HEK293 (cell line): ENCODE measurements at regions not wholly inside any gene's neighbourhood (a gene's known extent, or its start where the extent isn't known, plus 50 kb on each side); places are given as distances from the start of the nearest gene placed in this dataset.

Experiments used
- CTCF ChIA-PET: fragments of 350-600 bp; formaldehyde crosslinking; extraction: SDS; loops from one replicate; lab custom pipeline; 2021; ENCODE audit warnings: antibody characterized with exemption; lab: Yijun Ruan, JAX
- POLR2A ChIA-PET: fragments of 300-600 bp; formaldehyde crosslinking; extraction: SDS; loops from one replicate; lab custom pipeline; 2020; ENCODE audit warnings: antibody characterized with exemption, inconsistent platforms; lab: Yijun Ruan, JAX
- H3K27ac ChIP-seq: fragments of 200-500 bp; sonication (Bioruptor generic); 2 replicates; pipeline ENCODE4 v1.5.1; 2014; ENCODE audit warnings: low read depth, low read length, control low read depth, inconsistent platforms; ENCODE audit errors: extremely low read depth
- H3K36me3 ChIP-seq, 2 experiments: fragments of 200-500 bp in 1 of 2; sonication (Bioruptor generic) in 1 of 2; 1 replicate in 1 of 2; 2 replicates in 1 of 2; pipeline ENCODE4 v1.5.1; 2014 to 2017; ENCODE audit warnings: inconsistent platforms in 2 of 2, low read length in 2 of 2; ENCODE audit not compliant: control insufficient read depth in 2 of 2, insufficient read depth in 1 of 2
- H3K4me1 ChIP-seq: fragments of 200-500 bp; sonication (Bioruptor generic); 2 replicates; pipeline ENCODE4 v1.5.1; 2014; ENCODE audit warnings: mild to moderate bottlenecking, low read length, inconsistent platforms; ENCODE audit not compliant: control insufficient read depth, insufficient read depth
- H3K4me3 ChIP-seq: 2 replicates; pipeline ENCODE4 v1.5.1; 2011; ENCODE audit warnings: low read depth, mild to moderate bottlenecking, control low read depth, low read length, moderate library complexity
- H3K9me3 ChIP-seq: fragments of 200-500 bp; sonication (Bioruptor generic); 2 replicates; pipeline ENCODE4 v1.5.1; 2014; ENCODE audit warnings: low read depth, low read length, inconsistent platforms; ENCODE audit not compliant: control insufficient read depth, insufficient read depth
- BCL11B ChIP-seq: fragments of 450-650 bp; formaldehyde crosslinking; IDR thresholded peaks from 2 replicates; pipeline ENCODE4 v1.5.1; 2016; ENCODE audit warnings: low read depth, missing biosample characterization, missing genetic modification characterization
- KLF16 ChIP-seq: fragments of 450-650 bp; formaldehyde crosslinking; IDR thresholded peaks from 2 replicates; pipeline ENCODE4 v1.5.1; 2017; ENCODE audit warnings: missing biosample characterization, missing genetic modification characterization
- MYNN ChIP-seq: fragments of 450-650 bp; formaldehyde crosslinking; IDR thresholded peaks from 2 replicates; pipeline ENCODE4 v1.5.1; 2016; ENCODE audit warnings: missing biosample characterization, missing genetic modification characterization, borderline replicate concordance
- MZF1 ChIP-seq: fragments of 450-650 bp; formaldehyde crosslinking; IDR thresholded peaks from 2 replicates; pipeline ENCODE4 v1.5.1; 2017; ENCODE audit warnings: missing biosample characterization, missing genetic modification characterization, borderline replicate concordance
- SETDB1 ChIP-seq: IDR thresholded peaks from one replicate; pipeline ENCODE4 v1.6.1; 2017; ENCODE audit warnings: mild to moderate bottlenecking, low read length, moderate library complexity, mixed read lengths; ENCODE audit not compliant: insufficient read length
- SP2 ChIP-seq: fragments of 450-650 bp; formaldehyde crosslinking; IDR thresholded peaks from 2 replicates; pipeline ENCODE4 v1.5.1; 2016; ENCODE audit warnings: missing biosample characterization, missing genetic modification characterization
- TCF7L2 ChIP-seq: IDR thresholded peaks from 2 replicates; pipeline ENCODE4 v1.6.1; 2011; ENCODE audit warnings: low read depth, mild to moderate bottlenecking, inconsistent platforms, low read length, moderate library complexity, borderline replicate concordance
- ZBTB21 ChIP-seq: fragments of 450-650 bp; formaldehyde crosslinking; IDR thresholded peaks from 2 replicates; pipeline ENCODE4 v1.5.1; 2017; ENCODE audit warnings: missing biosample characterization, missing genetic modification characterization
- ZBTB26 ChIP-seq: fragments of 450-650 bp; formaldehyde crosslinking; optimal IDR thresholded peaks from 2 replicates; pipeline ENCODE3; 2016; ENCODE audit warnings: missing biosample characterization, mild to moderate bottlenecking, missing genetic modification characterization
- ZFP69B ChIP-seq: fragments of 450-650 bp; formaldehyde crosslinking; IDR thresholded peaks from 2 replicates; pipeline ENCODE4 v1.5.1; 2016; ENCODE audit warnings: missing biosample characterization, missing genetic modification characterization
- ZNF140 ChIP-seq: fragments of 450-650 bp; formaldehyde crosslinking; IDR thresholded peaks from 2 replicates; pipeline ENCODE4 v1.5.1; 2016; ENCODE audit warnings: missing biosample characterization, missing genetic modification characterization
- ZNF146 ChIP-seq: fragments of 450-650 bp; formaldehyde crosslinking; IDR thresholded peaks from 2 replicates; pipeline ENCODE4 v1.5.1; 2016; ENCODE audit warnings: missing biosample characterization, missing genetic modification characterization
- ZNF221 ChIP-seq: fragments of 450-650 bp; formaldehyde crosslinking; IDR thresholded peaks from 2 replicates; pipeline ENCODE4 v1.5.1; 2017; ENCODE audit warnings: missing biosample characterization, missing genetic modification characterization, borderline replicate concordance
- ZNF26 ChIP-seq: fragments of 450-650 bp; formaldehyde crosslinking; IDR thresholded peaks from 2 replicates; pipeline ENCODE4 v1.5.1; 2016; ENCODE audit warnings: missing biosample characterization, missing genetic modification characterization
- ZNF266 ChIP-seq: fragments of 450-650 bp; formaldehyde crosslinking; IDR thresholded peaks from 2 replicates; pipeline ENCODE4 v1.5.1; 2016; ENCODE audit warnings: missing biosample characterization, missing genetic modification characterization, low read depth
- ZNF521 ChIP-seq: fragments of 450-650 bp; formaldehyde crosslinking; IDR thresholded peaks from 2 replicates; pipeline ENCODE4 v1.5.1; 2017; ENCODE audit warnings: missing biosample characterization, mild to moderate bottlenecking, missing genetic modification characterization
- ZNF571 ChIP-seq: fragments of 450-650 bp; formaldehyde crosslinking; IDR thresholded peaks from 2 replicates; pipeline ENCODE4 v1.5.0; 2017; ENCODE audit warnings: missing biosample characterization, missing genetic modification characterization
- ZNF585B ChIP-seq: fragments of 450-650 bp; formaldehyde crosslinking; IDR thresholded peaks from 2 replicates; pipeline ENCODE4 v1.5.1; 2016; ENCODE audit warnings: missing biosample characterization, missing genetic modification characterization
- ZNF621 ChIP-seq: fragments of 450-650 bp; formaldehyde crosslinking; IDR thresholded peaks from 2 replicates; pipeline ENCODE4 v1.5.1; 2017; ENCODE audit warnings: missing biosample characterization, missing genetic modification characterization
- ZNF624 ChIP-seq: fragments of 450-650 bp; formaldehyde crosslinking; IDR thresholded peaks from 2 replicates; pipeline ENCODE4 v1.5.1; 2017; ENCODE audit warnings: missing biosample characterization, missing genetic modification characterization
- ZNF777 ChIP-seq: fragments of 450-650 bp; formaldehyde crosslinking; IDR thresholded peaks from 2 replicates; pipeline ENCODE4 v1.5.1; 2017; ENCODE audit warnings: missing biosample characterization, missing genetic modification characterization, borderline replicate concordance
- ZNF791 ChIP-seq: fragments of 450-650 bp; formaldehyde crosslinking; IDR thresholded peaks from 2 replicates; pipeline ENCODE4 v1.5.1; 2016; ENCODE audit warnings: missing biosample characterization, missing genetic modification characterization
- ZNF843 ChIP-seq: fragments of 450-650 bp; formaldehyde crosslinking; IDR thresholded peaks from 2 replicates; pipeline ENCODE4 v1.5.1; 2016; ENCODE audit warnings: missing biosample characterization, missing genetic modification characterization
- TF ChIP-seq, protein P1 (sequence below): fragments of 450-650 bp; formaldehyde crosslinking; IDR thresholded peaks from 2 replicates; pipeline ENCODE4 v1.5.1; 2016; ENCODE audit warnings: missing biosample characterization, missing genetic modification characterization

GRCh38 chr5:142259758-142260157 is 65.1 kb downstream of the SPRY4 start:
- TF ChIP-seq ZNF221 (tag by site-specific recombination) (no peak), ZNF843 (tag by site-specific recombination) (no peak), ZNF624 (tag by site-specific recombination) (no peak), ZBTB26 (tag by site-specific recombination) (peak; percentile 3)
- no peaks in the 10 kb centered on the region for H3K36me3 ChIP-seq
- no peaks in the 10 kb centered on the region for H3K9me3 ChIP-seq
- no peak overlapping the region for H3K27ac ChIP-seq
- CTCF ChIA-PET = interaction anchor here (0.6 to 0.7 kb wide), 2 partner anchors 17 to 105 kb away, joined by 3 read pairs; no protein-coding TSS in a partner anchor
- no peaks in the 10 kb centered on the region for H3K4me1 ChIP-seq
- POLR2A ChIA-PET = no interaction called here
- no peak overlapping the region for H3K4me3 ChIP-seq

DNA sequence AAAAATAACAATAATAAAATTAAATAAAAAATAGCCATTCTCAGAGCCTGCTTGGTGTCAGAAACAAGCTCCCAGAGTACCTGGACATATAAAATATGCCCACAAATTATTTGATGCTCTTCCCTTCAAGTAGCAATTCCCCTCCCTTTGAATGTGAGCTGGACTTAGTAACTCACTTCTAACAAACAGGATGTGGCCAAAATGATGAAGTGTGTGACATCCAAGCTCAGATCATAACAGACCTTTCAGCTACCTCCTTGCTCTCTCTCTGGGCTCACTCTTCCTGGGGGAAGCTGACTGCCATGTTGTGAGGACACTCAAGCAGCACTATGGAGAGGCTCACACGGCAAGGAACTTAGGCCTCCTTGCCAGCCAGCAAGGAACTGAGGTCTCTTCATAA is 69.0 kb downstream of the SPRY4 start:
- ChIA-PET CTCF (interaction anchor here (0.6 kb wide), 2 partner anchors 39 to 168 kb away, joined by 3 to 9 read pairs; no protein-coding TSS in a partner anchor), POLR2A (no interaction called here)
- Histone ChIP-seq H3K4me1 (no peaks in the 10 kb centered on the region), H3K4me3 (no peak overlapping the region), H3K9me3 (no peaks in the 10 kb centered on the region), H3K27ac (no peak overlapping the region), H3K36me3 (no peaks in the 10 kb centered on the region)
- TF ChIP-seq ZFP69B (tag by site-specific recombination) (no peak), ZNF140 (tag by site-specific recombination) (0 out of 2 replicates have a peak, but pooled peaks have one; percentile 28)

- TF ChIP-seq MZF1 (tag by site-specific recombination) (no peak), KLF16 (tag by site-specific recombination) (no peak), ZNF791 (tag by site-specific recombination) (no peak), ZNF26 (tag by site-specific recombination) (no peak), SETDB1 (no peak), ZNF266 (tag by site-specific recombination) (no peak), ZNF777 (tag by site-specific recombination) (no peak), ZNF621 (tag by site-specific recombination) (no peak), BCL11B (no peak), ZBTB21 (tag by site-specific recombination) (no peak), ZNF571 (tag by site-specific recombination) (no peak), ZNF585B (no peak), ZNF521 (tag by site-specific recombination) (no peak), TCF7L2 (no peak), SP2 (tag by site-specific recombination) (no peak), MYNN (tag by site-specific recombination) (no peak), ZNF146 (tag by site-specific recombination) (no peak)
- TF ChIP-seq, protein P1, sequence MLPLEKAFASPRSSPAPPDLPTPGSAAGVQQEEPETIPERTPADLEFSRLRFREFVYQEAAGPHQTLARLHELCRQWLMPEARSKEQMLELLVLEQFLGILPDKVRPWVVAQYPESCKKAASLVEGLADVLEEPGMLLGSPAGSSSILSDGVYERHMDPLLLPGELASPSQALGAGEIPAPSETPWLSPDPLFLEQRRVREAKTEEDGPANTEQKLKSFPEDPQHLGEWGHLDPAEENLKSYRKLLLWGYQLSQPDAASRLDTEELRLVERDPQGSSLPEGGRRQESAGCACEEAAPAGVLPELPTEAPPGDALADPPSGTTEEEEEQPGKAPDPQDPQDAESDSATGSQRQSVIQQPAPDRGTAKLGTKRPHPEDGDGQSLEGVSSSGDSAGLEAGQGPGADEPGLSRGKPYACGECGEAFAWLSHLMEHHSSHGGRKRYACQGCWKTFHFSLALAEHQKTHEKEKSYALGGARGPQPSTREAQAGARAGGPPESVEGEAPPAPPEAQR (tag by site-specific recombination) = no peak
- H3K9me3 ChIP-seq = no peaks in the 10 kb centered on the region
- H3K36me3 ChIP-seq = no peaks in the 10 kb centered on the region
- ChIA-PET POLR2A (no interaction called here), CTCF (no interaction called here)
- H3K4me1 ChIP-seq = no peaks in the 10 kb centered on the region
- H3K4me3 ChIP-seq = no peak overlapping the region
- H3K27ac ChIP-seq = no peak overlapping the region
Observed at GRCh38 chr5:142254431-142254830, 70.4 kb downstream of the SPRY4 start.
